Stimulated activated effector memory CD8-positive, alpha-beta T cell treated with anti-CD3 and anti-CD28 coated beads, Interleukin-12 subunit alpha, Interleukin-12 subunit beta, amount 100 ng/mL, for 72 hours (primary cell): ENCODE measurements at regions not wholly inside any gene's neighbourhood (a gene's known extent, or its start where the extent isn't known, plus 50 kb on each side); places are given as distances from the start of the nearest gene placed in this dataset.
A peak's percentile ranks its signal among the peaks of the same experiment; 100 is the strongest.

ENCODE experiments used
- ATAC-seq: fragments of 150-1000 bp; cut with Tn5 transposase; 2 replicates; pipeline ENCODE4 v1.10.0; 2021
- DNase-seq, 2 donors: peaks; one replicate each; pipeline ENCODE4 v3.0.0; 2021 to 2022; ENCODE audit warnings: low spot score in 2 of 2
- H3K27ac Mint-ChIP-seq: one replicate; pipeline ENCODE4 v1.8.0; 2022; ENCODE audit warnings: mild to moderate bottlenecking, mixed read lengths
- H3K36me3 Mint-ChIP-seq: one replicate; pipeline ENCODE4 v1.8.0; 2022; ENCODE audit warnings: mild to moderate bottlenecking, mixed read lengths
- H3K4me1 Mint-ChIP-seq: one replicate; pipeline ENCODE4 v1.8.0; 2022; ENCODE audit warnings: mixed read lengths
- H3K4me3 Mint-ChIP-seq: one replicate; pipeline ENCODE4 v1.8.0; 2022; ENCODE audit warnings: mild to moderate bottlenecking, mixed read lengths
- H3K9me3 Mint-ChIP-seq: one replicate; pipeline ENCODE4 v1.8.0; 2022; ENCODE audit warnings: mixed read lengths

GRCh38 chr20:60402189-60403058, 444.2 kb downstream of the CDH26 start:
- DNase-seq, result no peak
- peak; percentile 45 for ATAC-seq
- Mint-ChIP-seq H3K36me3 (no peaks in the 10 kb centered on the region), H3K27ac (no peak overlapping the region), H3K4me1 (peaks cover 6% of the 10 kb centered on the region), H3K9me3 (peaks cover 6% of the 10 kb centered on the region), H3K4me3 (no peak overlapping the region)

GRCh38 chr20:60403105-60403741, 445.0 kb downstream of the CDH26 start:
- peaks cover 10% of the 10 kb centered on the region for H3K4me1 Mint-ChIP-seq
- ATAC-seq (peak; percentile 53), DNase-seq (no peak)
- H3K36me3 Mint-ChIP-seq, result no peaks in the 10 kb centered on the region
- peaks cover 9% of the 10 kb centered on the region for H3K9me3 Mint-ChIP-seq
- no peak overlapping the region for H3K27ac Mint-ChIP-seq
- no peak overlapping the region for H3K4me3 Mint-ChIP-seq

GRCh38 chr20:60407011-60407771, 449.0 kb downstream of the CDH26 start:
- ATAC-seq, result no peak
- Mint-ChIP-seq H3K4me1 (peaks cover 10% of the 10 kb centered on the region), H3K4me3 (no peak overlapping the region), H3K9me3 (peaks cover 5% of the 10 kb centered on the region), H3K27ac (no peak overlapping the region), H3K36me3 (no peaks in the 10 kb centered on the region)
- DNase-seq, result no peak

GRCh38 chr20:60407938-60408337, 449.7 kb downstream of the CDH26 start:
- peaks cover 5% of the 10 kb centered on the region for H3K9me3 Mint-ChIP-seq
- DNase-seq, result no peak
- ATAC-seq, result no peak
- H3K4me1 Mint-ChIP-seq, result peaks cover 10% of the 10 kb centered on the region
- no peaks in the 10 kb centered on the region for H3K36me3 Mint-ChIP-seq
- no peak overlapping the region for H3K27ac Mint-ChIP-seq
- no peak overlapping the region for H3K4me3 Mint-ChIP-seq

GRCh38 chr20:60408435-60408834, 450.2 kb downstream of the CDH26 start:
- peaks cover 5% of the 10 kb centered on the region for H3K9me3 Mint-ChIP-seq
- DNase-seq (no peak), ATAC-seq (no peak)
- peaks cover 10% of the 10 kb centered on the region for H3K4me1 Mint-ChIP-seq
- H3K27ac Mint-ChIP-seq, result no peak overlapping the region
- H3K36me3 Mint-ChIP-seq, result no peaks in the 10 kb centered on the region
- no peak overlapping the region for H3K4me3 Mint-ChIP-seq

- Mint-ChIP-seq H3K4me3 (no peak overlapping the region), H3K27ac (no peak overlapping the region), H3K9me3 (peaks cover 5% of the 10 kb centered on the region), H3K36me3 (no peaks in the 10 kb centered on the region), H3K4me1 (peaks cover 10% of the 10 kb centered on the region)
- ATAC-seq, result no peak
- DNase-seq, result no peak
Observed at GRCh38 chr20:60410618-60411264, 452.5 kb downstream of the CDH26 start.

GRCh38 chr20:60411813-60412212, 453.6 kb downstream of the CDH26 start:
- DNase-seq, result no peak
- Mint-ChIP-seq H3K27ac (no peak overlapping the region), H3K9me3 (peaks cover 5% of the 10 kb centered on the region), H3K36me3 (no peaks in the 10 kb centered on the region), H3K4me3 (no peak overlapping the region), H3K4me1 (peaks cover 10% of the 10 kb centered on the region)
- no peak for ATAC-seq

GRCh38 chr20:60420676-60421229, 462.5 kb downstream of the CDH26 start:
- DNase-seq (no peak), ATAC-seq (no peak)
- Mint-ChIP-seq H3K4me3 (no peak overlapping the region), H3K9me3 (no peaks in the 10 kb centered on the region), H3K36me3 (no peaks in the 10 kb centered on the region), H3K27ac (no peak overlapping the region), H3K4me1 (no peaks in the 10 kb centered on the region)

- ATAC-seq (no peak), DNase-seq (no peak)
- no peak overlapping the region for H3K4me3 Mint-ChIP-seq
- H3K4me1 Mint-ChIP-seq, result no peaks in the 10 kb centered on the region
- H3K36me3 Mint-ChIP-seq, result no peaks in the 10 kb centered on the region
- H3K27ac Mint-ChIP-seq, result no peak overlapping the region
- H3K9me3 Mint-ChIP-seq, result no peaks in the 10 kb centered on the region
Observed at GRCh38 chr20:60422848-60423247, 464.6 kb downstream of the CDH26 start.

GRCh38 chr20:60424267-60424902, 466.2 kb downstream of the CDH26 start:
- Mint-ChIP-seq H3K4me3 (no peak overlapping the region), H3K4me1 (no peaks in the 10 kb centered on the region), H3K9me3 (no peaks in the 10 kb centered on the region), H3K36me3 (no peaks in the 10 kb centered on the region), H3K27ac (no peak overlapping the region)
- no peak for ATAC-seq
- DNase-seq, result no peak

GRCh38 chr20:60427516-60427915, 469.3 kb downstream of the CDH26 start:
- ATAC-seq (no peak), DNase-seq (no peak)
- no peaks in the 10 kb centered on the region for H3K9me3 Mint-ChIP-seq
- no peaks in the 10 kb centered on the region for H3K4me1 Mint-ChIP-seq
- no peak overlapping the region for H3K27ac Mint-ChIP-seq
- no peak overlapping the region for H3K4me3 Mint-ChIP-seq
- H3K36me3 Mint-ChIP-seq, result no peaks in the 10 kb centered on the region

- DNase-seq (no peak), ATAC-seq (no peak)
- H3K4me1 Mint-ChIP-seq, result no peaks in the 10 kb centered on the region
- H3K27ac Mint-ChIP-seq, result no peak overlapping the region
- H3K9me3 Mint-ChIP-seq, result no peaks in the 10 kb centered on the region
- H3K36me3 Mint-ChIP-seq, result no peaks in the 10 kb centered on the region
- no peak overlapping the region for H3K4me3 Mint-ChIP-seq
Observed at GRCh38 chr20:60428651-60429050, 470.4 kb downstream of the CDH26 start.

GRCh38 chr20:60430516-60431001, 472.3 kb downstream of the CDH26 start:
- DNase-seq, result no peak
- Mint-ChIP-seq H3K4me3 (no peak overlapping the region), H3K4me1 (no peaks in the 10 kb centered on the region), H3K27ac (no peak overlapping the region), H3K9me3 (no peaks in the 10 kb centered on the region), H3K36me3 (no peaks in the 10 kb centered on the region)
- ATAC-seq, result no peak

- H3K36me3 Mint-ChIP-seq, result no peaks in the 10 kb centered on the region
- H3K9me3 Mint-ChIP-seq, result no peaks in the 10 kb centered on the region
- H3K4me3 Mint-ChIP-seq, result no peak overlapping the region
- H3K27ac Mint-ChIP-seq, result no peak overlapping the region
- ATAC-seq (no peak), DNase-seq (no peak)
- no peaks in the 10 kb centered on the region for H3K4me1 Mint-ChIP-seq
Observed at GRCh38 chr20:60431349-60431748, 473.1 kb downstream of the CDH26 start.
